ENCODE measurements at regions not wholly inside any gene's neighbourhood (a gene's known extent, or its start where the extent isn't known, plus 50 kb on each side); places are given as distances from the start of the nearest gene placed in this dataset.
"Not testable (repeated sequence)": the region's sequence is repeated elsewhere in the genome, so short reads cannot be mapped to it uniquely, and the experiment has no call there.

- peak in 1 of 3 donors; percentile 42 for DNase-seq (ENCODE audit: low read depth in 2 of 3, low spot score in 2 of 3)
These were observed 1240.4 kb downstream of the GATA3 start for GRCh38 chr10:9294865-9295264.

GRCh38 chr10:9296190-9296589 lies 1241.7 kb downstream of the GATA3 start:
- DNase-seq (ENCODE audit: low read depth in 2 of 3, low spot score in 2 of 3): no peak

DNA sequence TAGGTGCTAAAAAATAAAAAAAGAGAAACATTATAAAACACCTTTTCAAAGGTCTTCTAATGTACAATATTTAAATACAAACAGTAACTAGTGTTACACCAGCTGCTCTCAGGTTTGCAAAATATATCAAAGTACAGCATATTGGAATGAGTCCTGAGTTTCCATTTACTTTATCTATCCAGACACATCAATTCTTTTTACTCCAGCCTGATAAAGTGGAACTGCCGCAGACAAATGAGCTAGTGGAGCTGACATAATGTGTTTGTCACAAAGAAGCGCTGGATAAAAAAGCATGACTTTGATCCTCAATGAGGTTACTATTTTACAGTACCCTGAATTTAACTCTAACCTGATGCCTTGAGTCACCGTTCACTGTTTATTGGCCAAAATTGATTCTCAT lies 1243.1 kb downstream of the GATA3 start:
- no peak for DNase-seq (ENCODE audit: low read depth in 2 of 3, low spot score in 2 of 3)

- no peak for DNase-seq (ENCODE audit: low read depth in 2 of 3, low spot score in 2 of 3)
These were observed 1245.5 kb downstream of the GATA3 start for GRCh38 chr10:9299966-9300365.

DNA sequence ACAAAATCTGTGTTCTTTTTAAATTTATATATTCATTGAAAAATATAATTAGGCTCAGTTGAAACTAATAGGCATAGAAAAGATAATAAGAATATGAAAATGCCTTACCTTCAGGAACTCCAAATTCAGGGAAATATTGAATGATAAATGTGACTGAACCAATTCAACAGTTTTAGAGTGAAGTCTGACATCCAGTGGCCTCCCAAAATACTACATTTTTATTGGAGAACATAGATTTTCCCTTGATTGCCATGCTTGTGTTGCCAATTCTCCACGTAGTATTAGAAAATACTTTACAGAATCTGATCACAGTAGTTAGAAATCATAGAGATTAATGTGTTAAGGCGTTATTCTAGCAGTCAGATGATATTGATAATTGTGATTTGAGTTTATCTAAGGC lies 1246.7 kb downstream of the GATA3 start:
- peak in 1 of 3 donors; percentile 27 for DNase-seq (ENCODE audit: low read depth in 2 of 3, low spot score in 2 of 3)

- no peak for DNase-seq (ENCODE audit: low read depth in 2 of 3, low spot score in 2 of 3)
These were observed 1247.1 kb downstream of the GATA3 start for GRCh38 chr10:9301554-9301953.

- peak; percentile 13 to 87 (median 50) for DNase-seq (ENCODE audit: low read depth in 2 of 3, low spot score in 2 of 3)
These were observed 1247.8 kb downstream of the GATA3 start for GRCh38 chr10:9302140-9302746.

GRCh38 chr10:9305018-9305655 lies 1250.6 kb downstream of the GATA3 start:
- DNase-seq (ENCODE audit: low read depth in 2 of 3, low spot score in 2 of 3): peak in 2 of 3 donors; percentile 21 to 64

GRCh38 chr10:9311702-9312499 lies 1257.4 kb downstream of the GATA3 start:
- DNase-seq (ENCODE audit: low read depth in 2 of 3, low spot score in 2 of 3): no peak

- no peak for DNase-seq (ENCODE audit: low read depth in 2 of 3, low spot score in 2 of 3)
These were observed 1260.8 kb downstream of the GATA3 start for GRCh38 chr10:9315292-9315691.

DNA sequence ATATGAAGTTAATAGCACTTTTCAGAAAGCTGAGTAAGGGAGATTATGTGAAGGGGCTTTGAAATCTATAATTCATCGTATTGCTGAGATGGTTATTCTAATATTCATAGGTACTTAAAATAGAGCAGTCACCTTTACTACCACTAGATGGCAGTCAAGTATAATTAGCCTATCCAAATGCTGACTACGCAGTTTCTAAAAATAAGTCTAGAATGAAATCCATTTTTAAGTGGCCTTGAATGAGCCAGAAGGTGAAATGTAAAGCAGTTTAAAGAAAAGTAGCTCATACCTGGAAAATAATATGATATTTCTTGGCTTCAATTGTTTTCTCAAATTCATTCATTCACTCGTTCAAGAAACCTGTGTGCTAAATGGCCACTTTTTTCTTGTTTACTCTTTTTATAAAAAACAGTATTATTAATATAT lies 1277.1 kb downstream of the GATA3 start:
- peak; percentile 5 to 68 (median 38) for DNase-seq (ENCODE audit: low read depth in 2 of 3, low spot score in 2 of 3)

- no peak for DNase-seq (ENCODE audit: low read depth in 2 of 3, low spot score in 2 of 3)
These were observed 1279.8 kb downstream of the GATA3 start for GRCh38 chr10:9334270-9334669.

DNA sequence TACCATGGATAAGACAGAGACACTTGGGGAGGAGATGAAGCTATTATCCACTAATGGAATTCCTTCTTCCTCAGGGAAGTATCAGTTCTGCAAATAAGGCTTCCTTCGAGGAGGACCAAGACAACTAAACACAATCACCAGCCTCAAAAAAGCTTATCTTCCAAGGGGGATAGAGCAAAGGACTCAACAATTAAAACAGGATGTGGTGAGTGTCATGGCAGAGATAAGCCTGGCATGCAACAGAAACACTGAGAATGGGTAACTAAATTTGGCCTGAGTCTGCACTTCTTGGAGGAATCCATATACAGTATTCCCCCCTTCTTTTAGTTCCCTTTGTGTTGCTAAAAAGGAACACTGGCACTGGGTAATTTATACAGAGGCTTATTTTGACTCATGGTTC lies 1285.2 kb downstream of the GATA3 start:
- peak in 2 of 3 donors; percentile 24 to 66 for DNase-seq (ENCODE audit: low read depth in 2 of 3, low spot score in 2 of 3)

GRCh38 chr10:9342885-9343570 lies 1288.5 kb downstream of the GATA3 start:
- DNase-seq (ENCODE audit: low read depth in 2 of 3, low spot score in 2 of 3): peak in 2 of 3 donors; percentile 28 to 69

DNA sequence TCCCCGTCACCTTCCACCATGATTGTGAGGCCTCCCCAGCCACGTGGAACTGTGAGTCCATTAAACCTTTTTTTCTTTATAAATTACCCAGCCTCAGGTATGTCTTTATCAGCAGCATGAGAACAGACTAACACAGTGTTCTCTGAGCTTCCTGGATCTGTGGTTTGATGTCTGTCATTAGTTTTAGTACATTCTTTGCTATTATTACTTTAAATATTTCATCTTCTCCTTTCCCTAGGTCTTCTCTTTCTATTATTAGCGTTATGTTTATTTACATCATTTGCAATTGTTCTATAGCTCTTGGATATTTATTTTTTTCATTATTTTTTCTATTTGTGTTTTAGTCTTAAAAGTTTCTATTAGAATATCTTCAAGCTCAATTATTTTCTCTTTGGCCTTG lies 1293.4 kb downstream of the GATA3 start:
- DNase-seq (ENCODE audit: low read depth in 2 of 3, low spot score in 2 of 3): not testable (repeated sequence)

DNA sequence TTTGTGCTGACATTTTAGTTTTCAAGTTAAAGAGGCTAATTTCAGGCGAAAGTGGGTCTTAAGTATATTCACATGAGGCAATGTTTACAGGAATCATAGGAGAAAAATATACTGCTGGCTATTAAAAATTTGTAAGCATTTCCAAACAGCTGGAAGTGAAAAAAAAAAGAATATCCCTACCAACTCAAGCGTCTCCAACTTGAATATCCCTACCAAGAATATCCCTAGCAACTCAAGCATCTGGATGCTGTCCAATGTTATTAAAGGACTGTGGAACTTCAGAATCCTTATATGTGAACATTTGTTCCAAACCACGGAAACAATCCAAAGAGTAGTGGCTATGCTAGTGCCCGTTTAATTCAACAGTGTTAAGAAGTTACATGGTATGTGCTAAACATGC lies 1303.0 kb downstream of the GATA3 start:
- DNase-seq (ENCODE audit: low read depth in 2 of 3, low spot score in 2 of 3): no peak

DNA sequence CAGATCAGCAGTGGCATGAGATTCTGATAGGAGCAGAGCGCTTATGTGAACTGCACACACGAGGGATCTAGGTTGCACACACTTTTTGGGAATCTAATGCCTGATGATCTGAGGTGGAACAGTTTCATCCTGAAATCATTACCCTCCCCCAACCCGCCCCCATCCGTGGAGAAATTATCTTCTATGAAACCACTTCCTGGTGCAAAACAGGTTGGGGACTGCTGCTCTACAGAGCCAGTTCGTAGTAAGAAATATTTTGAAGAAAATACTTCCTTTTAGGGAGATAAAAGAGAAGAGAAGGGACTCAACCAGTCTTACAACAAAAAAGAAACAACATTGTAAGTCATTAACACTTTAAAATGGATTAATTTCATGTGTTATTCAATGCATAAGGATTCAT lies 1308.2 kb downstream of the GATA3 start:
- DNase-seq (ENCODE audit: low read depth in 2 of 3, low spot score in 2 of 3): no peak

DNA sequence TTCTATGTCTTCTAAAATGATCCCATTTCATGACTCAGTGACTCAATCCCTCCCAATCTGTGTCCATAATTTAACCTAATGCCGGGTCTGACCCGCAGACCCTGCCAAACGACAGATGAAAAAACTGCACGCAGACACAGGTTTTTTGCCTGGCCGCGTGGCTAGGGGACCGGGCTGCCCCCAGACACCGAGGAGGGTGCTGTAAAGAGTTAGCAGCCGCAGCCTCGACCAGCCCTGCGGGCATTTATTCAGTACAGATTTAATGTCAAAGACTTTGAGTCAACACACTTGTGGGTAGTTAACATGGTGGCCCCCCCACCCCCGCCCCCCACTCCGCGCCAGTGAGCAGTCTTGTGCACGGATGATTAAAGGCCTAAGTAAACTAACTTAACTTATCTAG lies 1324.7 kb downstream of the GATA3 start:
- DNase-seq (ENCODE audit: low read depth in 2 of 3, low spot score in 2 of 3): no peak

GRCh38 chr10:9381733-9382532 lies 1327.4 kb downstream of the GATA3 start:
- DNase-seq (ENCODE audit: low read depth in 2 of 3, low spot score in 2 of 3): no peak

DNA sequence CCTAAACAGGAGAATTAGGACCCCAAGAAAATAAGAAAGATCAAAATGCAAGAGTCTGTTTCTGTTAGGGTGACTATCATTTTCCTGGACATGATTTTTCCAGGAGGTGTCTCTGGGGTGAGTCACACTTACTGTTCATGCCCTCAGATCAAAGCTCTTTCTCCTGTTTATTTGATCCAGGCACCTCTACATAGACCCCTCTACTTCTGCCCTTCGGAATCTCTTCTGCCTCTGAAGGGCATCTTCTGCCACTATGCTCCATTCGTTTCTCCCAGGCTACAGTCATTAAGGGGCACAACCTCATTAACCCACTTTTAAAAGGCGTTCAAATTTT lies 1328.0 kb downstream of the GATA3 start:
- no peak for DNase-seq (ENCODE audit: low read depth in 2 of 3, low spot score in 2 of 3)

DNA sequence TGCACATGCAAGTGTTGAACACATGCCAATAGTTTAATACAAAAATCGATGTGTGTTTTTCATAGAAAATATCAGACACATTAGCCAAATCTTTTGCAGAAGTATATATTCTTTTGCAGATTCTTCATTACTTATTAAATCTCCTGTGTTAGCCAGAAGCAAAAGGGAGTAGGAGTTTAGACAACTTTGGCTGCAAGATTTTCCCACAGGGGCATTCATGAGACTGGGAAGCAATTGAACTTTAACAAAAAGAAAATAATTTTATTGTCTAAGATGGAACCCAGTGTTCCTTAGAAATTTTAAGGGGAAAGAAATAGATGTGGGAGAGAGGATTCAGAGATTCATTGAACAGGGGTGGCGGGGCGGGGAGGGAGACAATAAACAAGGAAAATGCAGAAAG lies 1336.0 kb downstream of the GATA3 start:
- DNase-seq (ENCODE audit: low read depth in 2 of 3, low spot score in 2 of 3): no peak

Data from hematopoietic multipotent progenitor cell (in vitro differentiated cells).